Neural progenitor cell (in vitro differentiated cells): ENCODE measurements at regions not wholly inside any gene's neighbourhood (a gene's known extent, or its start where the extent isn't known, plus 50 kb on each side); places are given as distances from the start of the nearest gene placed in this dataset.

Experiments
- DNase-seq: peaks from one replicate; pipeline ENCODE4 v3.0.0-alpha.2; 2016; ENCODE audit warnings: low spot score
- H2AFZ ChIP-seq: fragments of 200-600 bp; sonication (generic); replicated peaks from 2 replicates; pipeline ENCODE4 v1.6.1; 2016; ENCODE audit warnings: antibody characterized with exemption
- H3F3A ChIP-seq: fragments of 200-600 bp; sonication (generic); 2 replicates; pipeline ENCODE4 v1.6.1; 2016; ENCODE audit warnings: antibody characterized with exemption, low read depth
- H3K27ac ChIP-seq: fragments of 200-600 bp; sonication (generic); 2 replicates; pipeline ENCODE4 v1.5.1; 2016; ENCODE audit warnings: mild to moderate bottlenecking
- H3K27me3 ChIP-seq: fragments of 200-600 bp; sonication (generic); 2 replicates; pipeline ENCODE4 v1.6.1; 2016; ENCODE audit warnings: mild to moderate bottlenecking, moderate library complexity
- H3K36me3 ChIP-seq: fragments of 200-600 bp; sonication (generic); 2 replicates; pipeline ENCODE4 v1.5.1; 2016
- H3K4me1 ChIP-seq: fragments of 200-600 bp; sonication (generic); 2 replicates; pipeline ENCODE4 v1.6.1; 2016; ENCODE audit warnings: mixed run types
- H3K4me2 ChIP-seq: fragments of 200-600 bp; sonication (generic); 2 replicates; pipeline ENCODE4 v1.6.1; 2016
- H3K4me3 ChIP-seq: fragments of 200-600 bp; sonication (generic); 2 replicates; pipeline ENCODE4 v1.5.1; 2016
- H3K79me2 ChIP-seq: fragments of 200-600 bp; sonication (generic); 2 replicates; pipeline ENCODE4 v1.6.1; 2016; ENCODE audit warnings: low read depth
- H3K9ac ChIP-seq: fragments of 200-600 bp; sonication (generic); 2 replicates; pipeline ENCODE4 v1.6.1; 2016
- H3K9me3 ChIP-seq: fragments of 200-600 bp; sonication (generic); 2 replicates; pipeline ENCODE4 v1.5.1; 2016; ENCODE audit warnings: low read depth
- H4K20me1 ChIP-seq: fragments of 200-600 bp; sonication (generic); 2 replicates; pipeline ENCODE4 v1.6.1; 2016; ENCODE audit warnings: low read depth
- H3K27ac Mint-ChIP-seq: 3 replicates; pipeline ENCODE4 v1.8.0; 2021; ENCODE audit warnings: mixed read lengths
- H3K27me3 Mint-ChIP-seq: 2 replicates; pipeline ENCODE4 v1.8.0; 2022; ENCODE audit warnings: low read depth, mild to moderate bottlenecking, inconsistent platforms, moderate library complexity, mixed read lengths; ENCODE audit not compliant: insufficient read depth
- H3K36me3 Mint-ChIP-seq: 3 replicates; pipeline ENCODE4 v1.8.0; 2021; ENCODE audit warnings: mixed read lengths
- H3K4me1 Mint-ChIP-seq: 3 replicates; pipeline ENCODE4 v1.8.0; 2021; ENCODE audit warnings: mixed read lengths
- H3K4me3 Mint-ChIP-seq: 3 replicates; pipeline ENCODE4 v1.8.0; 2021; ENCODE audit warnings: mild to moderate bottlenecking, moderate library complexity, mixed read lengths
- H3K9me3 Mint-ChIP-seq: 3 replicates; pipeline ENCODE4 v1.8.0; 2020; ENCODE audit warnings: mixed read lengths
- EZH2 ChIP-seq: fragments of 200-600 bp; sonication (generic); IDR thresholded peaks from 2 replicates; pipeline ENCODE4 v1.6.1; 2017; ENCODE audit warnings: antibody characterized with exemption, mild to moderate bottlenecking, moderate library complexity
- EZH2phosphoT487 ChIP-seq: fragments of 200-600 bp; sonication (generic); IDR thresholded peaks from 2 replicates; pipeline ENCODE4 v1.6.1; 2017; ENCODE audit warnings: antibody characterized with exemption
- TF ChIP-seq, protein P1 (sequence below): fragments of 200-600 bp; sonication (generic); IDR thresholded peaks from 2 replicates; pipeline ENCODE4 v1.5.1; 2017; ENCODE audit warnings: antibody characterized with exemption, mild to moderate bottlenecking

DNA sequence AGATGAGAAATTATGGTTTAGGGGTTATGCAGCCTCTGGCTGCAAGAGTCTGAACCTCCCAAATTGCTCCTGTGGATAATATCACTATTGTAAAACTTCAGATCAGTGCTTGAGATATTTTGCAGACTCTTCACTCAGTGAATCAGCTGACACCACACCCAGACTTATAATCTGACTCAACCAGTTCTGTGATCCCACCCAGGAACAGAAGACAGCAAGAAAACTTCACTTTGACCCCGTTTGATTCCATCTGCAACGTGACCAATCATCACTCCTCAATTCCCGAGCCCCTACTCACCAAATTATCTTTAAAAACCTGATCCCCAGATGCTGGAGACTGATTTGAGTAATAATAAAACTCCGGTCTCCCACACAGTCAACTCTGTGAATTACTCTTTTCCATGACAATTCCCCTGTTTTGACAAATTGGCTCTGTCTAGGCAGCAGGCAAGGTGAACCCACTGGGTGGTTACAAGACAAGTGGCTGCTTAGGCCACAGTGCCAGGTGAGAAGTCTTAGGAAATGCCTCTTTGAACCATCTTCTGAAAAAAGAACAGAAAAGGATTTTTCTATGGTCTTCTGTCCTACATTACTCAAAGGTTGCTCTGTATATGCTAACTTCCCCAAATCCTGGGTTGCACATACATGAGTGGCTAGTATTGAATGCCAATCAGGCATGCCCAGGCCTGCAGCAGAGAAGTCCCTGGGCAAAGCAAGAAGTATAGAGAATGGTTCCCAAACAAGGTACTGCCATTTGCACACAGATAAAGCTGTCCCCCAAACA lies 588.0 kb downstream of the PRELID2 start:
- Histone ChIP-seq H2AFZ (no peak overlapping the region), H3K27ac (no peak overlapping the region)
- H3K27ac Mint-ChIP-seq, result no peak overlapping the region

DNA sequence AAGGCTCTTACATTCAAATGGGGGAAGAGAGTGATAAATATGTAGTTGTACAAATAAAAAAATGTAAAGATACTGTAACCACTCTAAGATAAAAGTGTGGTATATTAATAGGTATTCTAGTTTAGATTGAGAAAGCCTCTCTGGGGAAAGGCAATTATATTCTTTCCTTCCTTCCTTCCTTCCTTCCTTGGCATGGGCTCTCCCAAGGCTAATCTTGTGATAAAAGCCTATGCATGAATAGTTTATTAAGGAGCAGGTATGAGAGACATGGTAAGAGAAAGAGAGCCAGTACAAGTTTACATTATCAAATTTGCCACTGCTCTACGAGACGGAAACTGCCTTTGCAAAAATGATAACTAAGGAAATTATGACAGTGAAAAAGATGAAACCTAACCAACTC lies 588.8 kb downstream of the PRELID2 start:
- Histone ChIP-seq H3K4me1 (peaks cover 21% of the 10 kb centered on the region), H3F3A (peaks cover 5% of the 10 kb centered on the region)

More for the DNA sequence above, 588.0 kb downstream of the PRELID2 start:
- Histone ChIP-seq H3K27me3 (no peaks in the 10 kb centered on the region), H3K4me1 (peaks cover 21% of the 10 kb centered on the region), H3K4me2 (no peak overlapping the region), H3K79me2 (no peaks in the 10 kb centered on the region), H3K4me3 (no peak overlapping the region), H3K9ac (no peak overlapping the region), H4K20me1 (peaks cover 5% of the 10 kb centered on the region), H3K9me3 (no peaks in the 10 kb centered on the region), H3K36me3 (no peaks in the 10 kb centered on the region), H3F3A (peaks cover 5% of the 10 kb centered on the region)
- H3K36me3 Mint-ChIP-seq, result no peaks in the 10 kb centered on the region
- H3K4me1 Mint-ChIP-seq, result peaks cover 51% of the 10 kb centered on the region
- no peak for DNase-seq
- no peak for TF ChIP-seq EZH2
- TF ChIP-seq, protein P1, sequence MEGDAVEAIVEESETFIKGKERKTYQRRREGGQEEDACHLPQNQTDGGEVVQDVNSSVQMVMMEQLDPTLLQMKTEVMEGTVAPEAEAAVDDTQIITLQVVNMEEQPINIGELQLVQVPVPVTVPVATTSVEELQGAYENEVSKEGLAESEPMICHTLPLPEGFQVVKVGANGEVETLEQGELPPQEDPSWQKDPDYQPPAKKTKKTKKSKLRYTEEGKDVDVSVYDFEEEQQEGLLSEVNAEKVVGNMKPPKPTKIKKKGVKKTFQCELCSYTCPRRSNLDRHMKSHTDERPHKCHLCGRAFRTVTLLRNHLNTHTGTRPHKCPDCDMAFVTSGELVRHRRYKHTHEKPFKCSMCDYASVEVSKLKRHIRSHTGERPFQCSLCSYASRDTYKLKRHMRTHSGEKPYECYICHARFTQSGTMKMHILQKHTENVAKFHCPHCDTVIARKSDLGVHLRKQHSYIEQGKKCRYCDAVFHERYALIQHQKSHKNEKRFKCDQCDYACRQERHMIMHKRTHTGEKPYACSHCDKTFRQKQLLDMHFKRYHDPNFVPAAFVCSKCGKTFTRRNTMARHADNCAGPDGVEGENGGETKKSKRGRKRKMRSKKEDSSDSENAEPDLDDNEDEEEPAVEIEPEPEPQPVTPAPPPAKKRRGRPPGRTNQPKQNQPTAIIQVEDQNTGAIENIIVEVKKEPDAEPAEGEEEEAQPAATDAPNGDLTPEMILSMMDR, result no peak
- TF ChIP-seq EZH2phosphoT487, result no peak
- H3K27me3 Mint-ChIP-seq, result peaks cover 2% of the 10 kb centered on the region
- no peak overlapping the region for H3K4me3 Mint-ChIP-seq
- peaks cover 5% of the 10 kb centered on the region for H3K9me3 Mint-ChIP-seq

DNA sequence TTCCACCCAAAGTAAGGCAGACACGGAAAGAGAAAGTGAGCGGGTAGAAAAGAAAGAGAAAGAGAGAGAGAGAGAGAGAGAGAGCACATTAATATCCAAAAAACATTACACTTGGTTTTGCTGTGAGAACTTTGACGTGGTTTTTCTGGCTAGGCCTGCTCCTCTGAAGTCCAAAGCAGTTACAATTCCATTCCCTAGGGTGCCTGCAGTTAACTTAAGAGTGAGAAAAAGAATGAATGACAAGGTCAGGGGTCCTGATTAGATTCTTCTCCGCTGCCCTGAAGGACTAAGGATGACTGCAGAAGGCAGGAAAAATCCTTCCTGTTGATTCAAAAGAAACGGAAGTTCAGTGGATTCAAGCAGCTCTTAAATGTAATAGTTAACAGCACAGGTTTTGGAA lies 589.8 kb downstream of the PRELID2 start:
- Histone ChIP-seq H3K4me3 (no peak overlapping the region), H3F3A (peaks cover 5% of the 10 kb centered on the region), H4K20me1 (peaks cover 5% of the 10 kb centered on the region), H3K4me2 (no peak overlapping the region), H3K9me3 (no peaks in the 10 kb centered on the region), H3K27me3 (no peaks in the 10 kb centered on the region), H3K27ac (no peak overlapping the region), H3K4me1 (peaks cover 21% of the 10 kb centered on the region), H3K79me2 (no peaks in the 10 kb centered on the region), H3K9ac (no peak overlapping the region), H2AFZ (no peak overlapping the region), H3K36me3 (no peaks in the 10 kb centered on the region)
- DNase-seq, result peak; percentile 53
- no peaks in the 10 kb centered on the region for H3K36me3 Mint-ChIP-seq
- peak overlapping the region; percentile 24 for H3K4me3 Mint-ChIP-seq
- peaks cover 54% of the 10 kb centered on the region for H3K4me1 Mint-ChIP-seq
- peak overlapping the region; percentile 80 for H3K27ac Mint-ChIP-seq
- H3K9me3 Mint-ChIP-seq, result peaks cover under 1% of the 10 kb centered on the region
- TF ChIP-seq, protein P1, result no peak
- TF ChIP-seq EZH2, result no peak
- no peak for TF ChIP-seq EZH2phosphoT487
- no peaks in the 10 kb centered on the region for H3K27me3 Mint-ChIP-seq

More for the DNA sequence above, 588.8 kb downstream of the PRELID2 start:
- no peak overlapping the region for H3K9ac ChIP-seq
- Mint-ChIP-seq H3K4me1 (peaks cover 54% of the 10 kb centered on the region), H3K36me3 (no peaks in the 10 kb centered on the region), H3K9me3 (peaks cover 3% of the 10 kb centered on the region), H3K27me3 (no peaks in the 10 kb centered on the region), H3K27ac (no peak overlapping the region), H3K4me3 (no peak overlapping the region)
- no peak overlapping the region for H3K27ac ChIP-seq
- H3K36me3 ChIP-seq, result no peaks in the 10 kb centered on the region
- H3K9me3 ChIP-seq, result no peaks in the 10 kb centered on the region
- H4K20me1 ChIP-seq, result peaks cover 5% of the 10 kb centered on the region
- DNase-seq, result no peak
- H3K79me2 ChIP-seq, result no peaks in the 10 kb centered on the region
- TF ChIP-seq EZH2phosphoT487, result no peak
- TF ChIP-seq, protein P1, result no peak
- TF ChIP-seq EZH2, result no peak
- no peak overlapping the region for H2AFZ ChIP-seq
- no peak overlapping the region for H3K4me2 ChIP-seq
- H3K4me3 ChIP-seq, result no peak overlapping the region
- no peaks in the 10 kb centered on the region for H3K27me3 ChIP-seq
